HepG2 (cell line): ENCODE measurements at regions not wholly inside any gene's neighbourhood (a gene's known extent, or its start where the extent isn't known, plus 50 kb on each side); places are given as distances from the start of the nearest gene placed in this dataset.
A peak's percentile ranks its signal among the peaks of the same experiment; 100 is the strongest.

Experiments used
- FOXK1 ChIP-seq: sonication (generic); formaldehyde crosslinking; IDR thresholded peaks from 2 replicates; pipeline ENCODE4 v1.4.0; 2020; ENCODE audit warnings: low read depth, missing genetic modification reagents, borderline replicate concordance
- SATB2 ChIP-seq: sonication (generic); formaldehyde crosslinking; IDR thresholded peaks from 2 replicates; pipeline ENCODE4 v1.5.0; 2020; ENCODE audit warnings: missing genetic modification reagents
- ZMYM4 ChIP-seq: sonication (generic); formaldehyde crosslinking; IDR thresholded peaks from 2 replicates; pipeline ENCODE4 v1.8.1; 2023; ENCODE audit warnings: mild to moderate bottlenecking, missing genetic modification reagents
- TF ChIP-seq, protein P1 (sequence below): sonication (generic); formaldehyde crosslinking; IDR thresholded peaks from 2 replicates; pipeline ENCODE4 v1.4.0; 2020; ENCODE audit warnings: missing genetic modification reagents
- TF ChIP-seq, protein P2 (sequence below): sonication (generic); formaldehyde crosslinking; IDR thresholded peaks from 2 replicates; pipeline ENCODE4 v1.4.0; 2020; ENCODE audit warnings: missing genetic modification reagents, mild to moderate bottlenecking, borderline replicate concordance

DNA sequence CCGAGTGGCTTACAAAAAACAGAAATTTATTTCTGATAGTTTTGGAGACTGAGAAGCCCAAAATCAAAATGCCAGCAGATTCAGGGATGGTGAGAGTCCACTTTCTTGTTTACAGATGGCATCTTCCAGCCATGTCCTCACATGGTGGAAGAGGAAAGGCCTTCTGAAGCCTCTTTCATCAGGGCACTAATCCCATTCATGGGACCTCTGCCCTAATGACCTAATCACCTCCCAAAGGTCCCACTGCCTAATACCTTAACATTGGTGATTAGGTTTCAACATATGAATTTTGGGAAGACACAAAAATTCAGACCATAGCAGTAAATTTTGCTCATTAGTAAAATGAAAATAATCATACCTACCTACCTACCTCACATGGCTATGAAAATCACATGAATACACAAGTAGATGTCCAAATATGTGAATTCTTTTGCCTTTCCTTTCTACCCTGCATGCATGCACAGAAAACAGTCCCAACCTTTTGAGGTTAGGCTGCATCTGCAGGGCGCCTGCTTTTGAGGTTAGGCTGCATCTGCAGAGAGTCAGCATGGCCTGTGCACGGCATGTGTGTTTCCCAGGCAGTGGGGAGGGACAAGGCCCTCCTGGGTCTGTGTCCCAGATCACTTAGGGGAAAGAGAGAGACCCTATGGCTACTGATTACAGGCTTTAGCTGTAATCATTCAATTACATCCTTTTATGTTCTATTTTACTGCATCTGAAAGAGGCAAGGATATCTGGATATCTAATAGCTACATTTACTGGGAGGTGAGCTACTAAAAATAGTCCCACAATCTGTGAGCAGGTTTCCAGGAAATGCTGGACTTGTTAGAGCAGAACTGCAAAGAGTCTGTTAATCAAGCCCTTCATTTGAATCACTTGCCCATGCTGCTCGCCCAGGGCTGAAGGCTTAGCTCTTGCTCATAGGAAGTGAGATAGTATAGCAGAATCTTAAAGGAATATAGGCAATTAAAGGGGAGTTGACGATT is 497.7 kb upstream of the MARCKS start (continued):
- TF ChIP-seq, protein P1, sequence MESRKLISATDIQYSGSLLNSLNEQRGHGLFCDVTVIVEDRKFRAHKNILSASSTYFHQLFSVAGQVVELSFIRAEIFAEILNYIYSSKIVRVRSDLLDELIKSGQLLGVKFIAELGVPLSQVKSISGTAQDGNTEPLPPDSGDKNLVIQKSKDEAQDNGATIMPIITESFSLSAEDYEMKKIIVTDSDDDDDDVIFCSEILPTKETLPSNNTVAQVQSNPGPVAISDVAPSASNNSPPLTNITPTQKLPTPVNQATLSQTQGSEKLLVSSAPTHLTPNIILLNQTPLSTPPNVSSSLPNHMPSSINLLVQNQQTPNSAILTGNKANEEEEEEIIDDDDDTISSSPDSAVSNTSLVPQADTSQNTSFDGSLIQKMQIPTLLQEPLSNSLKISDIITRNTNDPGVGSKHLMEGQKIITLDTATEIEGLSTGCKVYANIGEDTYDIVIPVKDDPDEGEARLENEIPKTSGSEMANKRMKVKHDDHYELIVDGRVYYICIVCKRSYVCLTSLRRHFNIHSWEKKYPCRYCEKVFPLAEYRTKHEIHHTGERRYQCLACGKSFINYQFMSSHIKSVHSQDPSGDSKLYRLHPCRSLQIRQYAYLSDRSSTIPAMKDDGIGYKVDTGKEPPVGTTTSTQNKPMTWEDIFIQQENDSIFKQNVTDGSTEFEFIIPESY (CRISPR knock-in tag): peak; percentile 12; the same call in 1 of the 2 replicates
- TF ChIP-seq ZMYM4 (CRISPR knock-in tag): peak; percentile 32; the same call in 1 of the 2 replicates
- TF ChIP-seq SATB2: 0 out of 2 replicates have a peak, but pooled peaks have one; percentile 44
- TF ChIP-seq, protein P2, sequence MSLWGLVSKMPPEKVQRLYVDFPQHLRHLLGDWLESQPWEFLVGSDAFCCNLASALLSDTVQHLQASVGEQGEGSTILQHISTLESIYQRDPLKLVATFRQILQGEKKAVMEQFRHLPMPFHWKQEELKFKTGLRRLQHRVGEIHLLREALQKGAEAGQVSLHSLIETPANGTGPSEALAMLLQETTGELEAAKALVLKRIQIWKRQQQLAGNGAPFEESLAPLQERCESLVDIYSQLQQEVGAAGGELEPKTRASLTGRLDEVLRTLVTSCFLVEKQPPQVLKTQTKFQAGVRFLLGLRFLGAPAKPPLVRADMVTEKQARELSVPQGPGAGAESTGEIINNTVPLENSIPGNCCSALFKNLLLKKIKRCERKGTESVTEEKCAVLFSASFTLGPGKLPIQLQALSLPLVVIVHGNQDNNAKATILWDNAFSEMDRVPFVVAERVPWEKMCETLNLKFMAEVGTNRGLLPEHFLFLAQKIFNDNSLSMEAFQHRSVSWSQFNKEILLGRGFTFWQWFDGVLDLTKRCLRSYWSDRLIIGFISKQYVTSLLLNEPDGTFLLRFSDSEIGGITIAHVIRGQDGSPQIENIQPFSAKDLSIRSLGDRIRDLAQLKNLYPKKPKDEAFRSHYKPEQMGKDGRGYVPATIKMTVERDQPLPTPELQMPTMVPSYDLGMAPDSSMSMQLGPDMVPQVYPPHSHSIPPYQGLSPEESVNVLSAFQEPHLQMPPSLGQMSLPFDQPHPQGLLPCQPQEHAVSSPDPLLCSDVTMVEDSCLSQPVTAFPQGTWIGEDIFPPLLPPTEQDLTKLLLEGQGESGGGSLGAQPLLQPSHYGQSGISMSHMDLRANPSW: no peak
- no peak for TF ChIP-seq FOXK1 (CRISPR knock-in tag)
